HepG2 (cell line): ENCODE measurements at regions not wholly inside any gene's neighbourhood (a gene's known extent, or its start where the extent isn't known, plus 50 kb on each side); places are given as distances from the start of the nearest gene placed in this dataset.

ENCODE experiments used
- ATF5 ChIP-seq: sonication (generic); formaldehyde crosslinking; IDR thresholded peaks from 2 replicates; pipeline ENCODE4 v1.4.0; 2020; ENCODE audit warnings: mild to moderate bottlenecking, low read depth, missing genetic modification reagents
- CEBPG ChIP-seq: IDR thresholded peaks from 2 replicates; pipeline ENCODE4 v1.6.1; 2016
- KMT2B ChIP-seq: IDR thresholded peaks from 2 replicates; pipeline ENCODE4 v1.6.1; 2016; ENCODE audit warnings: missing genetic modification reagents, missing compliant biosample characterization
- LBX2 ChIP-seq: sonication (generic); formaldehyde crosslinking; IDR thresholded peaks from 2 replicates; pipeline ENCODE4 v1.5.0; 2020; ENCODE audit warnings: missing genetic modification reagents, mild to moderate bottlenecking, borderline replicate concordance
- MYPOP ChIP-seq: sonication (generic); formaldehyde crosslinking; IDR thresholded peaks from 2 replicates; pipeline ENCODE4 v1.8.1; 2023; ENCODE audit warnings: mild to moderate bottlenecking, moderate library complexity, missing genetic modification reagents
- TARDBP ChIP-seq: sonication (generic); formaldehyde crosslinking; IDR thresholded peaks from 2 replicates; pipeline ENCODE4 v1.8.0; 2022; ENCODE audit warnings: mild to moderate bottlenecking, missing genetic modification reagents
- ZBTB39 ChIP-seq: sonication (generic); formaldehyde crosslinking; IDR thresholded peaks from 2 replicates; pipeline ENCODE4 v1.5.0; 2020; ENCODE audit warnings: missing genetic modification reagents
- ZNF335 ChIP-seq: sonication (generic); formaldehyde crosslinking; IDR thresholded peaks from 2 replicates; pipeline ENCODE4 v1.4.0; 2020; ENCODE audit warnings: missing genetic modification reagents
- ZNF350 ChIP-seq: sonication (generic); formaldehyde crosslinking; IDR thresholded peaks from 2 replicates; pipeline ENCODE4 v1.4.0; 2020; ENCODE audit warnings: mild to moderate bottlenecking, low read depth, missing genetic modification reagents, borderline replicate concordance
- ZNF543 ChIP-seq: sonication (generic); formaldehyde crosslinking; IDR thresholded peaks from 2 replicates; pipeline ENCODE4 v1.4.0; 2020; ENCODE audit warnings: mild to moderate bottlenecking, missing genetic modification reagents
- ZNF646 ChIP-seq: sonication (generic); formaldehyde crosslinking; IDR thresholded peaks from 2 replicates; pipeline ENCODE4 v1.9.0; 2021; ENCODE audit warnings: mild to moderate bottlenecking, missing genetic modification reagents
- ZNF761 ChIP-seq: sonication (generic); formaldehyde crosslinking; conservative IDR thresholded peaks from 2 replicates; pipeline ENCODE4 v1.4.0; 2020; ENCODE audit warnings: mild to moderate bottlenecking, missing genetic modification reagents
- ZNF782 ChIP-seq: sonication (generic); formaldehyde crosslinking; IDR thresholded peaks from 2 replicates; pipeline ENCODE4 v1.4.0; 2020; ENCODE audit warnings: missing genetic modification reagents, mild to moderate bottlenecking, borderline replicate concordance
- ZSCAN25 ChIP-seq: sonication (generic); formaldehyde crosslinking; IDR thresholded peaks from 2 replicates; pipeline ENCODE4 v1.8.0; 2022; ENCODE audit warnings: mild to moderate bottlenecking, missing genetic modification reagents

- TF ChIP-seq ZNF335 (CRISPR knock-in tag) (peak; percentile 86), TARDBP (CRISPR knock-in tag) (0 out of 2 replicates have a peak, but pooled peaks have one; percentile 65), ZSCAN25 (CRISPR knock-in tag) (peak; percentile 72), ZBTB39 (0 out of 2 replicates have a peak, but pooled peaks have one; percentile 27), MYPOP (CRISPR knock-in tag) (peak; percentile 74; the same call in 1 of the 2 replicates), ZNF646 (CRISPR knock-in tag) (peak; percentile 41; the same call in 1 of the 2 replicates), ZNF543 (peak; percentile 84; the same call in 1 of the 2 replicates), ZNF761 (CRISPR knock-in tag) (peak; percentile 67; the same call in 1 of the 2 replicates), ZNF350 (peak; percentile 47; the same call in 1 of the 2 replicates), ZNF782 (CRISPR knock-in tag) (peak; percentile 85; the same call in 1 of the 2 replicates), ATF5 (0 out of 2 replicates have a peak, but pooled peaks have one; percentile 42), LBX2 (peak; percentile 28; the same call in 1 of the 2 replicates), KMT2B (CRISPR knock-in tag) (peak; percentile 64), CEBPG (CRISPR knock-in tag) (0 out of 2 replicates have a peak, but pooled peaks have one; percentile 3)
Measured at GRCh38 chr20:25853718-25854388, 157.2 kb upstream of the ZNF337 start (continued).
